Uterus (tissue), 3 donors: ENCODE measurements at regions not wholly inside any gene's neighbourhood (a gene's known extent, or its start where the extent isn't known, plus 50 kb on each side); places are given as distances from the start of the nearest gene placed in this dataset.
"Not testable (repeated sequence)": the region's sequence is repeated elsewhere in the genome, so short reads cannot be mapped to it uniquely, and the experiment has no call there.

Experiments used
- DNase-seq, 2 donors: peaks; one replicate each; pipeline ENCODE4 v3.0.0-alpha.2; 2019 to 2020
- H3K27ac ChIP-seq, 2 donors: fragments of 200-600 bp; sonication (generic); 1 replicate in 1 of 2; 2 replicates in 1 of 2; pipeline ENCODE4 v1.5.1; 2016 to 2018
- H3K27me3 ChIP-seq, 2 donors: fragments of 200-600 bp; sonication (generic); one replicate each; pipeline ENCODE4 v1.5.1; 2018 to 2019; ENCODE audit warnings: control low read depth in 1 of 2
- H3K36me3 ChIP-seq, 2 donors: fragments of 200-600 bp; sonication (generic); one replicate each; pipeline ENCODE4 v1.5.1; 2019; ENCODE audit warnings: control low read depth in 1 of 2
- H3K4me1 ChIP-seq, 2 donors: fragments of 200-600 bp; sonication (generic); one replicate each; pipeline ENCODE4 v1.5.1; 2018 to 2019; ENCODE audit warnings: control low read depth in 1 of 2
- H3K4me3 ChIP-seq, 2 donors: fragments of 200-600 bp; sonication (generic); 1 replicate in 1 of 2; 2 replicates in 1 of 2; pipeline ENCODE4 v1.5.1; 2018 to 2019; ENCODE audit warnings: mild to moderate bottlenecking in 1 of 2
- H3K9me3 ChIP-seq, 2 donors: fragments of 200-600 bp; sonication (generic); one replicate each; pipeline ENCODE4 v1.5.1; 2019; ENCODE audit warnings: control low read depth in 1 of 2
- CTCF ChIP-seq, 4 experiments: fragments of 200-600 bp in 2 of 4; fragments of 450-650 bp in 2 of 4; sonication (generic) in 2 of 4; IDR thresholded peaks; one replicate each; pipeline ENCODE4 v1.5.1; 2016 to 2019; ENCODE audit warnings: antibody characterized with exemption in 4 of 4, mild to moderate bottlenecking in 2 of 4, moderate library complexity in 1 of 4
- POLR2A ChIP-seq, 2 donors: fragments of 450-650 bp; IDR thresholded peaks; one replicate each; pipeline ENCODE4 v1.6.1; 2016; ENCODE audit warnings: antibody characterized with exemption in 2 of 2, mild to moderate bottlenecking in 1 of 2, moderate library complexity in 1 of 2
- intact Hi-C: fragments of 100-400 bp; cut with DNase I; formaldehyde crosslinking; loops from one replicate; pipeline ENCODE4 v1.15.1; 2023; ENCODE audit warnings: low total_unique reads
- donor health status: DM: yes; HTN: yes; CAD: no.

- Histone ChIP-seq H3K9me3 (no peaks in the 10 kb centered on the region), H3K4me1 (no peaks in the 10 kb centered on the region), H3K27me3 (no peaks in the 10 kb centered on the region), H3K36me3 (no peaks in the 10 kb centered on the region), H3K27ac (no peak overlapping the region), H3K4me3 (no peak overlapping the region)
- intact Hi-C loops: no loop called here
- TF ChIP-seq CTCF (IDR thresholded peaks at IDR 0.05): no peak
- no peak for TF ChIP-seq POLR2A (IDR thresholded peaks at IDR 0.05)
- DNase-seq: no peak
Observed at GRCh38 chrX:43448688-43449087, 207.4 kb upstream of the MAOA start.

- intact Hi-C loops: no loop called here
- no peak overlapping the region for H3K4me3 ChIP-seq
- TF ChIP-seq CTCF (IDR thresholded peaks at IDR 0.05) (no peak), POLR2A (IDR thresholded peaks at IDR 0.05) (no peak)
- no peak overlapping the region for H3K27ac ChIP-seq
- H3K36me3 ChIP-seq: no peaks in the 10 kb centered on the region
- no peaks in the 10 kb centered on the region for H3K4me1 ChIP-seq
- no peak for DNase-seq
- H3K27me3 ChIP-seq: no peaks in the 10 kb centered on the region
- H3K9me3 ChIP-seq: no peaks in the 10 kb centered on the region
Observed at GRCh38 chrX:43450355-43450754, 205.7 kb upstream of the MAOA start.

GRCh38 chrX:43451976-43452686, 204.0 kb upstream of the MAOA start:
- H3K36me3 ChIP-seq, H3K4me1 ChIP-seq, intact Hi-C loops, H3K27ac ChIP-seq, DNase-seq, H3K27me3 ChIP-seq, H3K9me3 ChIP-seq, H3K4me3 ChIP-seq: not testable (repeated sequence)

GRCh38 chrX:43456063-43456462, 200.0 kb upstream of the MAOA start:
- no peaks in the 10 kb centered on the region for H3K27me3 ChIP-seq
- DNase-seq: no peak
- no peak for TF ChIP-seq POLR2A (IDR thresholded peaks at IDR 0.05)
- TF ChIP-seq CTCF (IDR thresholded peaks at IDR 0.05): no peak
- H3K4me3 ChIP-seq: no peak overlapping the region
- H3K36me3 ChIP-seq: no peaks in the 10 kb centered on the region
- no peak overlapping the region for H3K27ac ChIP-seq
- no peaks in the 10 kb centered on the region for H3K4me1 ChIP-seq
- intact Hi-C loops: no loop called here
- no peaks in the 10 kb centered on the region for H3K9me3 ChIP-seq

- Histone ChIP-seq H3K27me3 (no peaks in the 10 kb centered on the region), H3K27ac (no peak overlapping the region), H3K4me3 (no peak overlapping the region), H3K9me3 (no peaks in the 10 kb centered on the region), H3K36me3 (no peaks in the 10 kb centered on the region), H3K4me1 (no peaks in the 10 kb centered on the region)
- intact Hi-C loops: no loop called here
- no peak for DNase-seq
- TF ChIP-seq POLR2A (IDR thresholded peaks at IDR 0.05): no peak
- TF ChIP-seq CTCF (IDR thresholded peaks at IDR 0.05): no peak
Observed at GRCh38 chrX:43456906-43457305, 199.2 kb upstream of the MAOA start.
